ENCODE measurements at regions not wholly inside any gene's neighbourhood (a gene's known extent, or its start where the extent isn't known, plus 50 kb on each side); places are given as distances from the start of the nearest gene placed in this dataset.
A peak's percentile ranks its signal among the peaks of the same experiment; 100 is the strongest.

- Histone ChIP-seq H3K4me1 (ENCODE audit: insufficient read depth, low read length) (no peaks in the 10 kb centered on the region), H3K79me2 (ENCODE audit: low read length) (no peaks in the 10 kb centered on the region), H3K9me2 (replicated peaks; ENCODE audit: low read length) (no peaks in the 10 kb centered on the region), H2AFZ (ENCODE audit: low read length) (peak overlapping the region; percentile 95), H3K36me3 (ENCODE audit: low read depth, low read length) (no peaks in the 10 kb centered on the region), H4K20me1 (ENCODE audit: low read length) (no peaks in the 10 kb centered on the region), H3K4me2 (ENCODE audit: low read length) (peak overlapping the region; percentile 86), H3F3A (ENCODE audit: low read length, unreplicated experiment) (no peaks in the 10 kb centered on the region), H3K9me3 (ENCODE audit: low read length) (no peaks in the 10 kb centered on the region), H3K27me3 (ENCODE audit: low read length) (no peaks in the 10 kb centered on the region), H3K4me3 (ENCODE audit: low read length) (peak overlapping the region; percentile 69), H3K27ac (ENCODE audit: low read length) (no peak overlapping the region), H3K9ac (ENCODE audit: low read length) (no peak overlapping the region)
- ChIA-PET POLR2A (ENCODE audit: unreplicated experiment) (no interaction called here), CTCF (no interaction called here)
- DNase-seq (no peak), ATAC-seq (no peak)
- intact Hi-C loops (cut with micrococcal nuclease): no loop called here
- no peak for TF ChIP-seq EZH2phosphoT487 (IDR thresholded peaks at IDR 0.05; ENCODE audit: borderline replicate concordance, low read length)
- no peak for TF ChIP-seq EZH2 (IDR thresholded peaks at IDR 0.05; ENCODE audit: low read length, unreplicated experiment)
- TF ChIP-seq CTCF (conservative IDR thresholded peaks at IDR 0.05; ENCODE audit: low read depth, low read length): no peak
- BruUV-seq (replicated peaks): no TSS peak
These were observed 135.4 kb downstream of the KIF20B start for GRCh38 chr10:89836840-89837164.

- no peaks in the 10 kb centered on the region for H3F3A ChIP-seq (ENCODE audit: low read length, unreplicated experiment)
- no peaks in the 10 kb centered on the region for H3K27me3 ChIP-seq (ENCODE audit: low read length)
- TSS peak; percentile 69 for BruUV-seq (replicated peaks)
- H3K27ac ChIP-seq (ENCODE audit: low read length): no peak overlapping the region
- no peaks in the 10 kb centered on the region for H3K4me1 ChIP-seq (ENCODE audit: insufficient read depth, low read length)
- H4K20me1 ChIP-seq (ENCODE audit: low read length): no peaks in the 10 kb centered on the region
- H3K9me3 ChIP-seq (ENCODE audit: low read length): no peaks in the 10 kb centered on the region
- H3K9me2 ChIP-seq (replicated peaks; ENCODE audit: low read length): no peaks in the 10 kb centered on the region
- DNase-seq: peak; percentile 1
- peak overlapping the region; percentile 95 for H2AFZ ChIP-seq (ENCODE audit: low read length)
- intact Hi-C loops (cut with micrococcal nuclease): no loop called here
- no peak for TF ChIP-seq CTCF (conservative IDR thresholded peaks at IDR 0.05; ENCODE audit: low read depth, low read length)
- no peak for TF ChIP-seq EZH2phosphoT487 (IDR thresholded peaks at IDR 0.05; ENCODE audit: borderline replicate concordance, low read length)
- H3K36me3 ChIP-seq (ENCODE audit: low read depth, low read length): no peaks in the 10 kb centered on the region
- H3K4me3 ChIP-seq (ENCODE audit: low read length): peak overlapping the region; percentile 69
- no peaks in the 10 kb centered on the region for H3K79me2 ChIP-seq (ENCODE audit: low read length)
- peak overlapping the region; percentile 86 for H3K4me2 ChIP-seq (ENCODE audit: low read length)
- ChIA-PET POLR2A (ENCODE audit: unreplicated experiment) (interaction anchor here (0.6 kb wide), 1 partner anchor 274 kb away, joined by 5 read pairs; no protein-coding TSS in a partner anchor), CTCF (no interaction called here)
- peak overlapping the region; percentile 34; the same call in 1 of the 2 replicates for H3K9ac ChIP-seq (ENCODE audit: low read length)
- ATAC-seq: peak; percentile 63
These were observed 136.0 kb downstream of the KIF20B start for GRCh38 chr10:89837165-89838043.

GRCh38 chr10:89838044-89838615, 136.7 kb downstream of the KIF20B start:
- Histone ChIP-seq H3K4me2 (ENCODE audit: low read length) (peak overlapping the region; percentile 86), H2AFZ (ENCODE audit: low read length) (peak overlapping the region; percentile 95)
- ATAC-seq: no peak

More at GRCh38 chr10:89838044-89838615, 136.7 kb downstream of the KIF20B start:
- no peak overlapping the region for H3K4me3 ChIP-seq (ENCODE audit: low read length)
- no peaks in the 10 kb centered on the region for H3K79me2 ChIP-seq (ENCODE audit: low read length)
- ChIA-PET CTCF (no interaction called here), POLR2A (ENCODE audit: unreplicated experiment) (no interaction called here)
- TF ChIP-seq CTCF (conservative IDR thresholded peaks at IDR 0.05; ENCODE audit: low read depth, low read length): no peak
- no peak for TF ChIP-seq EZH2 (IDR thresholded peaks at IDR 0.05; ENCODE audit: low read length, unreplicated experiment)
- no peak for TF ChIP-seq EZH2phosphoT487 (IDR thresholded peaks at IDR 0.05; ENCODE audit: borderline replicate concordance, low read length)
- BruUV-seq (replicated peaks): no TSS peak
- H3K27ac ChIP-seq (ENCODE audit: low read length): no peak overlapping the region
- no peaks in the 10 kb centered on the region for H3F3A ChIP-seq (ENCODE audit: low read length, unreplicated experiment)
- no peaks in the 10 kb centered on the region for H4K20me1 ChIP-seq (ENCODE audit: low read length)
- H3K36me3 ChIP-seq (ENCODE audit: low read depth, low read length): no peaks in the 10 kb centered on the region
- no peak overlapping the region for H3K9ac ChIP-seq (ENCODE audit: low read length)
- H3K27me3 ChIP-seq (ENCODE audit: low read length): no peaks in the 10 kb centered on the region
- no peaks in the 10 kb centered on the region for H3K9me2 ChIP-seq (replicated peaks; ENCODE audit: low read length)
- intact Hi-C loops (cut with micrococcal nuclease): no loop called here
- DNase-seq: no peak
- H3K4me1 ChIP-seq (ENCODE audit: insufficient read depth, low read length): no peaks in the 10 kb centered on the region
- H3K9me3 ChIP-seq (ENCODE audit: low read length): no peaks in the 10 kb centered on the region
